CD14-positive monocyte (primary cell): ENCODE measurements at regions not wholly inside any gene's neighbourhood (a gene's known extent, or its start where the extent isn't known, plus 50 kb on each side); places are given as distances from the start of the nearest gene placed in this dataset.

Experiments used
- DNase-seq, 3 donors: peaks; one replicate each; pipeline ENCODE4 v3.0.0-alpha.2; 2011 to 2022
- H2AFZ ChIP-seq: 2 replicates; pipeline ENCODE4 v1.6.0; 2012; ENCODE audit warnings: mild to moderate bottlenecking, low read depth, low read length, inconsistent platforms; ENCODE audit not compliant: insufficient read depth, poor library complexity, severe bottlenecking
- H3K27ac ChIP-seq, 2 donors: 1 replicate in 1 of 2; 2 replicates in 1 of 2; pipeline ENCODE4 v1.5.1; 2012 to 2013; ENCODE audit warnings: low read length in 2 of 2, control low read depth in 1 of 2, inconsistent platforms in 1 of 2, low read depth in 1 of 2, mild to moderate bottlenecking in 1 of 2
- H3K27me3 ChIP-seq, 2 donors: one replicate each; pipeline versions ENCODE4 v1.6.0 to v1.6.1; 2011 to 2013; ENCODE audit warnings: low read length in 2 of 2; ENCODE audit not compliant: control insufficient read depth in 2 of 2, insufficient read depth in 2 of 2
- H3K36me3 ChIP-seq, 2 donors: replicated peaks in 1 of 2; 1 replicate in 1 of 2; 2 replicates in 1 of 2; pipeline versions ENCODE4 v1.5.1 to v1.6.1; 2012 to 2013; ENCODE audit warnings: low read length in 2 of 2, control low read depth in 1 of 2, inconsistent platforms in 1 of 2, mild to moderate bottlenecking in 1 of 2; ENCODE audit not compliant: insufficient read depth in 2 of 2, control insufficient read depth in 1 of 2
- H3K4me1 ChIP-seq, 2 donors: 1 replicate in 1 of 2; 2 replicates in 1 of 2; pipeline versions ENCODE4 v1.5.1 to v1.6.1; 2012 to 2013; ENCODE audit warnings: low read length in 2 of 2, control low read depth in 1 of 2, inconsistent platforms in 1 of 2, mild to moderate bottlenecking in 1 of 2, moderate library complexity in 1 of 2; ENCODE audit not compliant: insufficient read depth in 2 of 2, control insufficient read depth in 1 of 2
- H3K4me2 ChIP-seq: replicated peaks from 2 replicates; pipeline ENCODE3; 2012; ENCODE audit warnings: low read length, moderate library complexity, mild to moderate bottlenecking; ENCODE audit not compliant: poor library complexity, severe bottlenecking; ENCODE audit errors: extremely low read depth
- H3K4me3 ChIP-seq, 3 experiments: fragments of 200-600 bp in 1 of 3; sonication (generic) in 1 of 3; replicated peaks in 1 of 3; 1 replicate in 2 of 3; 2 replicates in 1 of 3; pipeline ENCODE4 v1.5.1; 2011 to 2013; ENCODE audit warnings: low read length in 3 of 3, mild to moderate bottlenecking in 3 of 3, control low read depth in 2 of 3, low read depth in 2 of 3, inconsistent platforms in 1 of 3, moderate library complexity in 1 of 3
- H3K79me2 ChIP-seq: 2 replicates; pipeline ENCODE4 v1.6.0; 2012; ENCODE audit warnings: mild to moderate bottlenecking, control low read depth, inconsistent platforms, low read length, moderate library complexity; ENCODE audit not compliant: insufficient read depth
- H3K9ac ChIP-seq: 2 replicates; pipeline ENCODE4 v1.6.0; 2017; ENCODE audit warnings: low read length, mild to moderate bottlenecking; ENCODE audit not compliant: insufficient read depth, poor library complexity, severe bottlenecking
- H3K9me3 ChIP-seq, 2 donors: replicated peaks in 1 of 2; 1 replicate in 1 of 2; 2 replicates in 1 of 2; pipeline versions ENCODE4 v1.5.1 to v1.6.1; 2012 to 2013; ENCODE audit warnings: low read length in 2 of 2, control low read depth in 1 of 2; ENCODE audit not compliant: control insufficient read depth in 1 of 2, insufficient read depth in 1 of 2
- H4K20me1 ChIP-seq: 2 replicates; pipeline ENCODE4 v1.6.0; 2012; ENCODE audit warnings: mild to moderate bottlenecking, low read length, control low read depth, moderate library complexity; ENCODE audit not compliant: insufficient read depth
- H3K27ac Mint-ChIP-seq, 7 donors: one replicate each; pipeline ENCODE4 v1.8.0; 2020; ENCODE audit warnings: mild to moderate bottlenecking in 7 of 7, mixed read lengths in 7 of 7, moderate library complexity in 6 of 7, inconsistent platforms in 2 of 7
- H3K27me3 Mint-ChIP-seq, 3 donors: one replicate each; pipeline ENCODE4 v1.8.0; 2021 to 2022; ENCODE audit warnings: low read depth in 3 of 3, mild to moderate bottlenecking in 3 of 3, mixed read lengths in 3 of 3, moderate library complexity in 3 of 3, inconsistent platforms in 1 of 3
- H3K36me3 Mint-ChIP-seq, 2 donors: one replicate each; pipeline ENCODE4 v1.8.0; 2020; ENCODE audit warnings: mixed read lengths in 2 of 2, inconsistent platforms in 1 of 2, mild to moderate bottlenecking in 1 of 2
- H3K4me1 Mint-ChIP-seq: one replicate; pipeline ENCODE4 v1.8.0; 2020; ENCODE audit warnings: mild to moderate bottlenecking, mixed read lengths
- H3K4me3 Mint-ChIP-seq, 2 donors: one replicate each; pipeline ENCODE4 v1.8.0; 2020; ENCODE audit warnings: mild to moderate bottlenecking in 2 of 2, mixed read lengths in 2 of 2, moderate library complexity in 1 of 2
- H3K9me3 Mint-ChIP-seq, 7 donors: one replicate each; pipeline ENCODE4 v1.8.0; 2020 to 2022; ENCODE audit warnings: mixed read lengths in 7 of 7, mild to moderate bottlenecking in 6 of 7, moderate library complexity in 6 of 7, inconsistent platforms in 2 of 7
- WGBS: methylation state at CpG from one replicate; pipeline ENCODE4 v1.1.5; 2013; ENCODE audit warnings: missing lambda C conversion rate; ENCODE audit not compliant: insufficient coverage; 5-methylcytosine and 5-hydroxymethylcytosine counted together
- intact Hi-C, 2 donors: fragments of 100-400 bp; cut with micrococcal nuclease; formaldehyde crosslinking; loops; one replicate each; pipeline versions ENCODE4 v1.15.0 to v1.15.1; 2023
- TF ChIP-seq, protein P1 (sequence below): fragments of 200-600 bp; IDR thresholded peaks from one replicate; pipeline ENCODE4 v1.8.0; 2022; ENCODE audit warnings: antibody characterized with exemption, mild to moderate bottlenecking

DNA sequence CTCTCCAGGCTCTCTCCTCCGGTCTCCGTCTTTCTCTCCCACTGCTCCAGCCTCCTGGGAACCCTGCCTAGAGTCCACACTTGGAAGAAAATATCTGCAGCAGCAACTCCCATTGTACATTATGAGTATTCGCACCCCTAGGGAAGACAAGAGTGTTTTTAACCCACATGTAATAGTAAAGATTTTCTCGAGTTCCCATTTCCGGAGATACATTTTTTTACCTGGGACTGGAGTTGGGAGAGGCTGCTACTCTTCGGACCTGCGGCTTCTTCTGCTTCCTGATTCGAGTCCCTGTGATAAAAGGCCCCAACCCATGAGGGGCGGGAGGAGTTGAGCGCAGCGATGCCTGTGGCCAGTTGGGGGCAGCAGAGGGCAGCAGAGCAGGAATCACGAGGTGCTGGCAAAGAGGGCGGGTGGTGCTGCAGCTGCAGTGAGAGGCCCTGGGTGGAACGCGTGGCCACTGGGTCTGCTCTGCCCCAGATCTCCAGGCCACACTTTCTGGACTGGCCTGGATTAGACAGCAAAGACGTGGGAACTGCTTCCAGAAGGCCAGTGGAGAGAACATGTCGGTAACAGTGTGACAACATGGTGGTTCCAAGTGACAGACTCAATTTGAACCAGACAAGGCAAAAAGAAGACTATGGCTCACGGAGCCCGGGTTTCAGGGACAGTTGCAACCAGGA lies 221.0 kb upstream of the CSF3R start:
- Histone ChIP-seq H3K4me3 (no peak overlapping the region), H4K20me1 (no peaks in the 10 kb centered on the region), H2AFZ (peak overlapping the region; percentile 12), H3K27me3 (no peaks in the 10 kb centered on the region), H3K9ac (no peak overlapping the region), H3K27ac (no peak overlapping the region), H3K9me3 (no peaks in the 10 kb centered on the region), H3K36me3 (no peaks in the 10 kb centered on the region), H3K4me2 (no peak overlapping the region), H3K79me2 (no peaks in the 10 kb centered on the region), H3K4me1 (no peaks in the 10 kb centered on the region)
- Mint-ChIP-seq H3K9me3 (peaks cover 0 to 4% (median 0%) of the 10 kb centered on the region in 7 donors), H3K4me3 (no peak overlapping the region), H3K4me1 (peaks cover 10% of the 10 kb centered on the region), H3K27ac (peak overlapping the region in 2 of 7 donors; percentile 21 to 54), H3K27me3 (peaks cover 10 to 33% (median 19%) of the 10 kb centered on the region in 3 donors), H3K36me3 (no peaks in the 10 kb centered on the region)
- peak; percentile 42 to 58 (median 44) for DNase-seq
- 11% methylated on average over 13 of the region's 19 CpGs for WGBS
- intact Hi-C loops: no loop called here
- TF ChIP-seq, protein P1, sequence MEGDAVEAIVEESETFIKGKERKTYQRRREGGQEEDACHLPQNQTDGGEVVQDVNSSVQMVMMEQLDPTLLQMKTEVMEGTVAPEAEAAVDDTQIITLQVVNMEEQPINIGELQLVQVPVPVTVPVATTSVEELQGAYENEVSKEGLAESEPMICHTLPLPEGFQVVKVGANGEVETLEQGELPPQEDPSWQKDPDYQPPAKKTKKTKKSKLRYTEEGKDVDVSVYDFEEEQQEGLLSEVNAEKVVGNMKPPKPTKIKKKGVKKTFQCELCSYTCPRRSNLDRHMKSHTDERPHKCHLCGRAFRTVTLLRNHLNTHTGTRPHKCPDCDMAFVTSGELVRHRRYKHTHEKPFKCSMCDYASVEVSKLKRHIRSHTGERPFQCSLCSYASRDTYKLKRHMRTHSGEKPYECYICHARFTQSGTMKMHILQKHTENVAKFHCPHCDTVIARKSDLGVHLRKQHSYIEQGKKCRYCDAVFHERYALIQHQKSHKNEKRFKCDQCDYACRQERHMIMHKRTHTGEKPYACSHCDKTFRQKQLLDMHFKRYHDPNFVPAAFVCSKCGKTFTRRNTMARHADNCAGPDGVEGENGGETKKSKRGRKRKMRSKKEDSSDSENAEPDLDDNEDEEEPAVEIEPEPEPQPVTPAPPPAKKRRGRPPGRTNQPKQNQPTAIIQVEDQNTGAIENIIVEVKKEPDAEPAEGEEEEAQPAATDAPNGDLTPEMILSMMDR: peak; percentile 77

DNA sequence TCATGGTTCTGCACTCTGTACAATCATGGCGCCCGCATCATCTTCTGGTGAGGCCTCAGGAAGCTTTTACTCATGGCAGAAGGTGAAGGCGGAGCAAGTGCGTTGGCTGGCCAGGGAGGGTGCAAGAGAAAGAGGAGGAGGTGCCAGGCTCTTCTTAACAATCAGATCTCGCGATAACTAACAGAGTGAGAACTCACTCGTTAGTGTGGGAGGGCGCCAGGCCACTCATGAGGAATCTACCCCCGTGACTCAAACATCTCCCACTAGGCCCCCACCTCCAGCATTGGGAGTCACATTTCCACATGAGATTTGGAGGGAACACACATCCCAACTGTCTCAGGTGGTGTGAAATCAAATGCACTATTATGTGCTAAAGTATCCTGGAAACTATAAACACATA lies 220.2 kb upstream of the CSF3R start:
- Histone ChIP-seq H3K36me3 (no peaks in the 10 kb centered on the region), H3K27ac (no peak overlapping the region), H3K9me3 (no peaks in the 10 kb centered on the region), H2AFZ (no peak overlapping the region), H3K27me3 (no peaks in the 10 kb centered on the region), H3K4me3 (no peak overlapping the region), H3K9ac (no peak overlapping the region), H3K4me1 (no peaks in the 10 kb centered on the region), H4K20me1 (no peaks in the 10 kb centered on the region), H3K79me2 (no peaks in the 10 kb centered on the region), H3K4me2 (no peak overlapping the region)
- Mint-ChIP-seq H3K9me3 (peaks cover 0 to 4% (median 0%) of the 10 kb centered on the region in 7 donors), H3K27me3 (peaks cover 12 to 34% (median 21%) of the 10 kb centered on the region in 3 donors), H3K36me3 (no peaks in the 10 kb centered on the region), H3K4me3 (no peak overlapping the region), H3K27ac (no peak overlapping the region), H3K4me1 (peaks cover 10% of the 10 kb centered on the region)
- WGBS: no CpG with 5 or more reads among the region's 9 CpGs
- no peak for DNase-seq
- TF ChIP-seq, protein P1: no peak
- intact Hi-C loops: no loop called here
